ENCODE measurements at regions not wholly inside any gene's neighbourhood (a gene's known extent, or its start where the extent isn't known, plus 50 kb on each side); places are given as distances from the start of the nearest gene placed in this dataset.

DNA sequence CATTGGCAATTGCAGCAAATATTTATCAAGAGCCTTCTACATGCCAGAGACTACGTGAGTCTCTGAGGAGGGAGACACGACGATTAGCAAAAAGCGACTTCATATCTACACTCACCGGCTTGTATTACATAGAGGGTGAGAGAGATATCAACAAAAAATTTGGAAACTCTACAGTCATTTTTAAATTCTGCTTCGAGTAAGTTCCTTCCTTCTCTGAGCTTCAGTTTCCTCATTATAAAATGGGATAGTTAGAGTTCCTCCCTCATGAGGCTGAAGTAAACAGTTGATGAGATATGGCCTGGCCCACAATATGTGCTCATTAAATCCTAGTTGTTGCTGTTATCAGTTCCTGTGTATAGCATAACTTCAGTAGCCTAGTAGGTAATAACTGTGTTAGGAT is 64.1 kb upstream of the SIRPA start:
- TF ChIP-seq CTCF (conservative IDR thresholded peaks at IDR 0.05; ENCODE audit: low read depth, low read length) (no peak), RCOR1 (IDR thresholded peaks at IDR 0.05; ENCODE audit: insufficient replicate concordance, low read length) (no peak)

Measured in IMR-90 (cell line).